Ovary (tissue), 3 donors: ENCODE measurements at regions not wholly inside any gene's neighbourhood (a gene's known extent, or its start where the extent isn't known, plus 50 kb on each side); places are given as distances from the start of the nearest gene placed in this dataset.

Experiments
- CTCF ChIP-seq, 3 donors: fragments of 450-650 bp in 2 of 3; fragments of 200-600 bp in 1 of 3; IDR thresholded peaks; one replicate each; pipeline versions ENCODE4 v1.5.1 to v1.8.0; 2016 to 2022; ENCODE audit warnings: antibody characterized with exemption in 3 of 3, mild to moderate bottlenecking in 1 of 3
- EP300 ChIP-seq: sonication (generic); formaldehyde crosslinking; IDR thresholded peaks from one replicate; pipeline ENCODE4 v1.6.1; 2017; ENCODE audit warnings: antibody characterized with exemption
- POLR2A ChIP-seq: fragments of 450-650 bp; IDR thresholded peaks from one replicate; pipeline ENCODE4 v1.6.1; 2017; ENCODE audit warnings: antibody characterized with exemption, mild to moderate bottlenecking, moderate library complexity
- donor health status: DM: no; HTN: no; CAD: no.

GRCh38 chr11:109326781-109327180, 95.2 kb upstream of the C11orf87 start:
- TF ChIP-seq CTCF (IDR thresholded peaks at IDR 0.05) (no peak), POLR2A (no peak), EP300 (no peak)
